Small intestine (tissue), 7 donors: ENCODE measurements at regions not wholly inside any gene's neighbourhood (a gene's known extent, or its start where the extent isn't known, plus 50 kb on each side); places are given as distances from the start of the nearest gene placed in this dataset.
A peak's percentile ranks its signal among the peaks of the same experiment; 100 is the strongest.

Experiments
- DNase-seq, 2 donors: peaks; one replicate each; pipeline versions ENCODE4 v3.0.0 to v3.0.0-alpha.2; 2013
- FAIRE-seq: peaks from 2 replicates; lab custom pipeline; 2012; peaks lifted over from hg19 to GRCh38; lab: Jason Lieb, UNC
- H3K27ac ChIP-seq, 3 donors: one replicate each; pipeline ENCODE4 v1.5.1; 2013; ENCODE audit warnings: low read length in 2 of 3, mild to moderate bottlenecking in 2 of 3, control low read depth in 1 of 3, inconsistent platforms in 1 of 3, low read depth in 1 of 3, moderate library complexity in 1 of 3
- H3K27me3 ChIP-seq, 3 donors: one replicate each; pipeline ENCODE4 v1.6.1; 2013; ENCODE audit warnings: low read length in 3 of 3, inconsistent platforms in 1 of 3; ENCODE audit not compliant: control insufficient read depth in 3 of 3, insufficient read depth in 3 of 3
- H3K36me3 ChIP-seq, 3 donors: one replicate each; pipeline ENCODE4 v1.6.1; 2013; ENCODE audit warnings: low read length in 3 of 3, inconsistent platforms in 1 of 3, low read depth in 1 of 3, mild to moderate bottlenecking in 1 of 3, moderate library complexity in 1 of 3; ENCODE audit not compliant: control insufficient read depth in 3 of 3, insufficient read depth in 2 of 3
- H3K4me1 ChIP-seq, 3 donors: one replicate each; pipeline ENCODE4 v1.6.1; 2013; ENCODE audit warnings: low read length in 2 of 3, inconsistent platforms in 1 of 3, low read depth in 1 of 3, mild to moderate bottlenecking in 1 of 3, moderate library complexity in 1 of 3; ENCODE audit not compliant: control insufficient read depth in 3 of 3, insufficient read depth in 2 of 3
- H3K4me3 ChIP-seq, 3 donors: one replicate each; pipeline ENCODE4 v1.5.1; 2013; ENCODE audit warnings: low read length in 3 of 3, control low read depth in 1 of 3, inconsistent platforms in 1 of 3, low read depth in 1 of 3, mild to moderate bottlenecking in 1 of 3, moderate library complexity in 1 of 3
- H3K9me3 ChIP-seq, 2 donors: one replicate each; pipeline ENCODE4 v1.6.1; 2013; ENCODE audit warnings: low read depth in 1 of 2, low read length in 1 of 2; ENCODE audit not compliant: control insufficient read depth in 2 of 2, insufficient read depth in 1 of 2
- WGBS, 3 donors: extraction: QIAGEN DNeasy Blood & Tissue Kit; methylation state at CpG; one replicate each; pipeline ENCODE4 v1.1.7; 2013; 5-methylcytosine and 5-hydroxymethylcytosine counted together
- donor health status: healthy with polysubstance abuse.
- donor health status: control.
- donor health status: control.
- donor health status: Bipolar disorder and iron deficiency.
- donor health status: healthy.

DNA sequence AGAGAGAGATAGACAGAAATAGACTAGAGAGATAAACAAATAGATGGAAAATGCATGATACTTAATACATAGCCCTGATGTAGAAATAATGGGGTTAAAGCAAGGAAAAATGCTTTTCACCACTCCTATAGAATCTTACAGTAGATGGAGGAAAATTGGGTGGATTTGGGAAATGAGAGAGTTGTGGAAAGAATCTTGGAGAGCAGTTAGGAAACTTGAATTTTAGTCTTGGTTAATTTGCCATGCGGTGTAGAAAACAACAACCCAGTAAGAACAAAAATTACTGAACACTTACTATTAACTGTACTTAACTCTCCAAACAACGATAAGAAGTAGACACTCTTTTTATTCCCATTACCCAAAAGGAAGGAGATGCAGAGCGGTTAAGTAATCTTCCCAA lies 329.8 kb downstream of the ZNF608 start:
- H3K9me3 ChIP-seq = no peaks in the 10 kb centered on the region
- FAIRE-seq (no peak), DNase-seq (no peak)
- H3K27ac ChIP-seq = no peak overlapping the region
- H3K4me1 ChIP-seq = no peaks in the 10 kb centered on the region
- no peak overlapping the region for H3K4me3 ChIP-seq
- WGBS, 3 donors = 91 to 94% (median 92%) methylated on average over 3 of the region's 3 CpGs
- no peaks in the 10 kb centered on the region for H3K27me3 ChIP-seq
- no peaks in the 10 kb centered on the region for H3K36me3 ChIP-seq

DNA sequence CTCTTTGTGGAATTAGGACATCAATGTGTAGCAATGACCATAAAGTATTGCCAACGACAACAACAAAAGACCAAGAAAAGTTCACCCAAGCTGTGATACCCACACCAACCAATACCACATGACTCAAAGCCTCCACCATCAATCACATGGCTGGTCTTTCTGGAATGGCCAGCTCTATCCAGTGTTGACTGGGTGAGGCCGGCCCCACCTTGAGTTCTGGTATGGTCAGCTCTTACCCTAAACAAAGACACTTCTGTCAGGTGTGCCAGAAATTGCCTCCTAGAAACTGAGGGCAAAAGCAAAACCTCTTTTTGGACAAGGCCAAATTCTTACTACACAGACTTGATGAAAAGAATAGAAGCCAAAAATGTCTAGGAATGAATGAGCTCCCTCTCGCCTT lies 331.5 kb downstream of the ZNF608 start:
- FAIRE-seq (no peak), DNase-seq (no peak)
- no peaks in the 10 kb centered on the region for H3K4me1 ChIP-seq
- 88 to 98% (median 94%) methylated on average over 3 of the region's 3 CpGs for WGBS, 3 donors
- no peak overlapping the region for H3K27ac ChIP-seq
- H3K27me3 ChIP-seq = no peaks in the 10 kb centered on the region
- no peak overlapping the region for H3K4me3 ChIP-seq
- no peaks in the 10 kb centered on the region for H3K9me3 ChIP-seq
- no peaks in the 10 kb centered on the region for H3K36me3 ChIP-seq

DNA sequence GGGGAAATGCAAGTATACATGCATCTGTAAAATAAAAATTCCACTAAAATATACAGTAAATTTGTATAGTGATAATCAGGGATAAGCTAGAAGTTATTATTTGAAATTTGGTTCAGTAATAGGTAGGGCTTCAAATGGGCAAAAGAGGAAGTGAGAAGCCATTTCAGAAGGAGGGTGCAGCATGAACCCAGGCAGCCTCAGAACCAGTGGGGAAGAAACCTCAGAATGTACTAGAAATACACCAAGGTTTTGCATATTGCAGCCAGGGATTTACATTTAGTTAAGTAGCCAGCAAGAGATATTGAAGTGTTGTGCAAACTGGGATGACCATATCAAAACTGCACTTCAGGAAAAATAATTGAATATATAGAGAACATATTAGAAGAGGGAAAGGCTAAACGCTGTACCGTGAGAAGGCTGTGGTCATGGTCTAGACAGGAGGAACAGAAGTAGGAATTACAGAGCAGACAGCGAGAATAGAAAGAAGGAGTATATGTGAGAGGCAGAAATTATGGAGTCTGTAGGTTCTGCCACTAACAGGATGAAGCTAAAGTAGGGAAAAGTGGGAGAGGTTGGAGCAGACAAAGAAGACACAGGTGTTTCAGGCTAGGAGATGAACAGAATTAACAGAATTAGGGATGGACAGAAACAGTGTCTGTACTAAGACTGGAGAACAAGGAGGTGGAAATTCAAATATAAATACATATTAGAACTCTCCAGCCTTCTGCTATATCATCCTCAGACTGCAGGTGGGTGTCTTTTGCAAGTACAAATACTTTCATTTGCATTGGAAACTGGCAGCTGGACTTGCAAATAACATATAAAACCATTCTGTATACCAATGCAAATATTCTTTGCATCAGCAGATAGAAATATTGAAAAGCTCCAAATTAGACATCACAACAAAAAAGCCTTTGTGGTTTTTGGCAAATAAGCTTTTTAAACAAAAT lies 335.6 kb downstream of the ZNF608 start:
- H3K27ac ChIP-seq = no peak overlapping the region
- H3K36me3 ChIP-seq = no peaks in the 10 kb centered on the region
- DNase-seq (no peak), FAIRE-seq (no peak)
- no peak overlapping the region for H3K4me3 ChIP-seq
- H3K4me1 ChIP-seq = peaks cover 0 to 3% (median 0%) of the 10 kb centered on the region in 3 donors
- H3K27me3 ChIP-seq = no peaks in the 10 kb centered on the region
- 88 to 93% (median 93%) methylated on average over 3 of the region's 3 CpGs for WGBS, 3 donors
- H3K9me3 ChIP-seq = no peaks in the 10 kb centered on the region

DNA sequence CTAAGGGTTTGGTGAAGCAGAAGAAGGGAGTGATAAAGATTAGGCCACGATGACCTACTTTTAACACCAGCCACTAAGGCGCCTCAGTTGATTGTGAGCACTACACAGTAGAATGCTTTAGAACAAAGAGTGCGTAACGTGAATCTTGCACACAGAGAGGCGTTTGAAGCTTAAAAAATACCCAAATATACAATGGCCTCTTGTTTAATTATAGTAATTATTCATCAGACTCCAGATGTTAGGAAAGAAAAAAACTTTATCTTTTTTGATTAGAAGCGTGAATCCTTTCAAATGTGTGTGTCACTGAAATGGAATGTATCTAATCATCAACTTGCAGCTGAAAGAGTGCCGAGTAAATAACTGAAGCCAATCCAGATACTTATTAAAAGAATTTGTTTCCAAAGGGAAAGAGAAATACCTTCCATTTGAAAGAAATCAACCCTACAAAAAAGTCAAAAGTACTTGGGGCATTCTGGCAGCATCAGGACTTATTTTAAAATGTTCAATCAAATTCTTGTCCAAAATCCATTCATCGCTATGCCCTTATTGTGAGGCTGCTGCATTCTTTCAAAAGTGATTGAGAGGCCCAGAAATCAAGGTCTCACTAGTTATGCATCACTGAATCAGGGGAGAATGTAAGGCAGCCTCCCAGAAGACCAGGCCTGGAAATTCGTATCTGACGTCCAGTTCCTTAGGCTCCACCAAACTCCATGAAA lies 337.5 kb downstream of the ZNF608 start:
- H3K4me1 ChIP-seq = peaks cover 0 to 3% (median 0%) of the 10 kb centered on the region in 3 donors
- no peaks in the 10 kb centered on the region for H3K36me3 ChIP-seq
- no peak overlapping the region for H3K4me3 ChIP-seq
- H3K27ac ChIP-seq = no peak overlapping the region
- 75 to 84% (median 79%) methylated on average over 10 of the region's 10 CpGs for WGBS, 3 donors
- no peaks in the 10 kb centered on the region for H3K27me3 ChIP-seq
- FAIRE-seq (no peak), DNase-seq (no peak)
- no peaks in the 10 kb centered on the region for H3K9me3 ChIP-seq

DNA sequence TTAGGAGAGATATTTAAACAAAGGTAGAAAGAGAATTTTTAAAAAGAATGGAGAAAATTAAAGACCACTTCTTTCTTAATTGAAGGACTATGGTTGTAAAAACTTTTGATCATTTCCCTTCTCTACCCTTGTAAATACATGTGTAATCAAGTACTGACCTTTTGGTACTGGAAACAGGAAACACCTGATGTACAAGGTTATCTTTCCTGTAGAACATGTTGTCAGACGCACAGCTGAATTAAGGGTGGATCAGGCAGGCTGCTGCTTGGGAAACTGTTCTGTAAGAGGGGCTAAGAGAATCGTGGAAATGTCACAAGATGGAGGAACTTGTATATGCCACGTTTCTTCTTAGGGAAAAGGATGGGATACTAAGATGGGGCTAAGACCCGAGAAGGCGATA lies 341.6 kb downstream of the ZNF608 start:
- WGBS, 3 donors = 71 to 85% (median 72%) methylated on average over 5 of the region's 5 CpGs
- no peak overlapping the region for H3K4me3 ChIP-seq
- H3K9me3 ChIP-seq = no peaks in the 10 kb centered on the region
- no peak for FAIRE-seq
- H3K36me3 ChIP-seq = no peaks in the 10 kb centered on the region
- H3K27me3 ChIP-seq = no peaks in the 10 kb centered on the region
- DNase-seq = no peak
- H3K4me1 ChIP-seq = peaks cover 0 to 5% (median 3%) of the 10 kb centered on the region in 3 donors
- no peak overlapping the region for H3K27ac ChIP-seq

DNA sequence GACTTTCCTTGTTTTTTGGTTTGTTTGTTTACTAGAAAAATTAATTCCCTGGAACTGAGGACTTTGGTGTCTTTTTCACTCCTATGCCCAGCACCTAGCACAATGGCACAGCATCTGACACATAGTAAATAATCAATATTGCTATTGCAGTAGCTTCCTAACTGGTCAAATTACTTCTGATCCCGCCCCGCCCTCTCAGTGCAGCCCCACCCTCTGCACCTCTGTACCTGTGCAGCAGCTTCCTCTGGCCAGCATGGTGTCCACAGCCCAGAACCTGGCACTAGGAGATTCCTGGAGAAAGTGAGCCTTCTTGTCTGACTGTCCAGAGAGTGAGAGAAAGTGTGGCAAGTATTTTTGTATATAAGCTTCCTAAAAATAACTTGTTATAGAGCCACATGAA lies 343.2 kb downstream of the ZNF608 start:
- no peak overlapping the region for H3K4me3 ChIP-seq
- no peaks in the 10 kb centered on the region for H3K9me3 ChIP-seq
- H3K27ac ChIP-seq = no peak overlapping the region
- H3K4me1 ChIP-seq = peaks cover 0 to 5% (median 0%) of the 10 kb centered on the region in 3 donors
- H3K27me3 ChIP-seq = no peaks in the 10 kb centered on the region
- no peaks in the 10 kb centered on the region for H3K36me3 ChIP-seq
- DNase-seq = peak in 1 of 2 donors; percentile 58
- FAIRE-seq = no peak
- 52 to 82% (median 77%) methylated on average over 2 of the region's 2 CpGs for WGBS, 3 donors

DNA sequence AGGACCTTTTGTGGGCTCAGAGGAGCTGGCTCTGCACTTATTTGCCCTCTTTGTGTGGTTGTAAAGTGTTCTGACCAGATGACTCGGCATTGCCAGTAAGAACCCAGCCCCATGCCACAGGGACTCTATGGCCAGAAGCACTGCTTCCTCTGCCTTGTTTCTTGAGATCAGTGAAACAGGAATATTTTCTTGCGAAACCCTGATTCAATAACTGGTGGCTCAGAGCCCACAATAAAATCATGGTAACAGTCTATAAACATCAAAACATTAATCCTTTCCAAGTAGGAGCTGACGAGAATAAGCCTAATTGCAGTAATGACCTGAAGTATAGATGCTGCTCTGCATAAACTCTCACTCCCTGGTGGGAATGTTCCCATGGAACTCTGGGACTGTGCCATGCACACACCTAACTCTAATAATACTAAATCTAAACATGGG lies 344.3 kb downstream of the ZNF608 start:
- H3K9me3 ChIP-seq = no peaks in the 10 kb centered on the region
- no peaks in the 10 kb centered on the region for H3K27me3 ChIP-seq
- no peak overlapping the region for H3K4me3 ChIP-seq
- WGBS, 3 donors = 39 to 54% (median 42%) methylated on average over 3 of the region's 3 CpGs
- H3K36me3 ChIP-seq = no peaks in the 10 kb centered on the region
- H3K27ac ChIP-seq = peak overlapping the region in 1 of 3 donors; percentile 22
- DNase-seq = peak in 1 of 2 donors; percentile 54
- H3K4me1 ChIP-seq = peaks cover 0 to 5% (median 0%) of the 10 kb centered on the region in 3 donors
- FAIRE-seq = no peak

DNA sequence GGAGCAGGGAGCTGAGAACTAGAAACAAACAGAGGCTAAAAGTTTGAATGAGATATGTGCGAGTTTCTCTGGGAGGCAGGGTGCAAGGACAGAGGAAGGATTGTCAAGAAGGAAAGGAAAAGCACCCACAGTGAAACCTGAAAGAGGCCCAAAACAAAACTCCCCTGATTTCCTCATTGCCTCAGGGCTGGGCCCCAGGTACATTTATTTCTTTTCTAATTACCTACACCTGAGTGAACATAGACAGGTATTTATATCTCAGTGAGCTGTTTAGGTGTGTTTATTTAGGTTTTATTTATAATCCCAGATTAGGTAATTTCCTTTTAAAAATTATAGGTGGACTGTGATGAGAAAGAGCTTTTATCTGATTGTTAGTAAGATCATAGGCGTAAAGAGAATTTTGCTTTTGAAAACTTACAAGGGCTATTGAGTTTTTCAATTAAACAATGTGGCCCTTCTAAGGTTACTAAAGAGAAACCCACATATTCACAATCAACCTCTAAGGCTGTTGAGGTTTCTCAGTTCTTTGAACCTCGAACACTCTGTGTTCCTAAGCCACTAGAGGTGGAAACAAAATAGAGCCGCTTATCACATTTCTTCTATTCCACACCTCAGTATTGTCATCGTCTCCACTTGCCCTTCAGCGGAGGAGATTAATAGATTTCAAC lies 344.8 kb downstream of the ZNF608 start:
- no peak for FAIRE-seq
- Histone ChIP-seq H3K4me3 (no peak overlapping the region), H3K4me1 (peaks cover 0 to 5% (median 0%) of the 10 kb centered on the region in 3 donors), H3K27ac (peak overlapping the region in 1 of 3 donors; percentile 73), H3K36me3 (no peaks in the 10 kb centered on the region), H3K9me3 (no peaks in the 10 kb centered on the region), H3K27me3 (no peaks in the 10 kb centered on the region)
- DNase-seq = peak in 1 of 2 donors; percentile 21
- WGBS, 3 donors = 54 to 66% (median 60%) methylated on average over 6 of the region's 6 CpGs
